Panc1 (cell line): ENCODE measurements at regions not wholly inside any gene's neighbourhood (a gene's known extent, or its start where the extent isn't known, plus 50 kb on each side); places are given as distances from the start of the nearest gene placed in this dataset.

Source experiments
- POLR2AphosphoS5 ChIP-seq: IDR thresholded peaks from 2 replicates; pipeline ENCODE4 v1.6.1; 2012; ENCODE audit warnings: mild to moderate bottlenecking, low read depth, low read length, moderate library complexity
- TF ChIP-seq, protein P1 (sequence below): fragments of 450-650 bp; IDR thresholded peaks from 2 replicates; pipeline ENCODE4 v1.5.1; 2017; ENCODE audit warnings: mild to moderate bottlenecking

DNA sequence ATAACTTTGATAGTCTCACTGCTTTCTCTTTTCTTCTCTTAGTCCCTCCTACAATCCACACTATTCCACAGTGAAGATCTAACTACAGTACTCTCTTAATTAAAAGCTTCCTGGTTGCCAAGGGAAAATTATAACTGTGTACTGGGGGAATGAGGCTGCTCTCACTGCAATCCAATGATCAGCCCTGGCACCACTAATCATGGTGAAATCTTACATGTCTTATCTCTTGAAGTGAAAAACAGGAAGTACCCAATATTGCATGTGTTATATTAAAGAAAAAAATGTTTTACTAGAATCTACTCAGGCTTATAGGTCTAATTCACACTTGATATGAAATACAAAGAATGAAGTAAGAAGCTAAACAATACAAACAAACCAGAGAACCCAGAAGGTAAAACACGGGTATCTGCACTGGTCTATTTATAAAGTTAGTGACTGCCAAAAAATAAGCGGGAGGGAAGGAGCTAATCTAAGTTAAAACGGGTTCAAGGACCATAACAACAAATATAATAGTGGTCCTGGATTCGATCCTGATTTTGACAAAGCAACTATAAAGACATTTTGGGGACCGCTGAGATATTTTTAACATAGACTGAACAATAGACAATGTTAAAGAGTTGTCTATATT lies 57.5 kb downstream of the RGS2 start:
- TF ChIP-seq, protein P1, sequence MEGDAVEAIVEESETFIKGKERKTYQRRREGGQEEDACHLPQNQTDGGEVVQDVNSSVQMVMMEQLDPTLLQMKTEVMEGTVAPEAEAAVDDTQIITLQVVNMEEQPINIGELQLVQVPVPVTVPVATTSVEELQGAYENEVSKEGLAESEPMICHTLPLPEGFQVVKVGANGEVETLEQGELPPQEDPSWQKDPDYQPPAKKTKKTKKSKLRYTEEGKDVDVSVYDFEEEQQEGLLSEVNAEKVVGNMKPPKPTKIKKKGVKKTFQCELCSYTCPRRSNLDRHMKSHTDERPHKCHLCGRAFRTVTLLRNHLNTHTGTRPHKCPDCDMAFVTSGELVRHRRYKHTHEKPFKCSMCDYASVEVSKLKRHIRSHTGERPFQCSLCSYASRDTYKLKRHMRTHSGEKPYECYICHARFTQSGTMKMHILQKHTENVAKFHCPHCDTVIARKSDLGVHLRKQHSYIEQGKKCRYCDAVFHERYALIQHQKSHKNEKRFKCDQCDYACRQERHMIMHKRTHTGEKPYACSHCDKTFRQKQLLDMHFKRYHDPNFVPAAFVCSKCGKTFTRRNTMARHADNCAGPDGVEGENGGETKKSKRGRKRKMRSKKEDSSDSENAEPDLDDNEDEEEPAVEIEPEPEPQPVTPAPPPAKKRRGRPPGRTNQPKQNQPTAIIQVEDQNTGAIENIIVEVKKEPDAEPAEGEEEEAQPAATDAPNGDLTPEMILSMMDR, result no peak
- no peak for TF ChIP-seq POLR2AphosphoS5
